Hepatocyte (in vitro differentiated cells): ENCODE measurements at regions not wholly inside any gene's neighbourhood (a gene's known extent, or its start where the extent isn't known, plus 50 kb on each side); places are given as distances from the start of the nearest gene placed in this dataset.

Source experiments
- CTCF ChIP-seq: fragments of 200-600 bp; sonication (generic); IDR thresholded peaks from 2 replicates; pipeline ENCODE4 v1.5.1; 2016; ENCODE audit warnings: antibody characterized with exemption, mild to moderate bottlenecking; ENCODE audit not compliant: poor library complexity
- EZH2 ChIP-seq: fragments of 200-600 bp; sonication (generic); IDR thresholded peaks from 2 replicates; pipeline ENCODE4 v1.6.1; 2016; ENCODE audit warnings: antibody characterized with exemption, mild to moderate bottlenecking, borderline replicate concordance

GRCh38 chr12:84627593-84627992 is 285.0 kb downstream of the SLC6A15 start:
- TF ChIP-seq CTCF (no peak), EZH2 (no peak)
